K562 (cell line): ENCODE measurements at regions not wholly inside any gene's neighbourhood (a gene's known extent, or its start where the extent isn't known, plus 50 kb on each side); places are given as distances from the start of the nearest gene placed in this dataset.

ENCODE experiments used
- ATAC-seq: fragments of 200-7000 bp; cut with Tn5 transposase; 3 replicates; pipeline ENCODE4 v1.9.1; 2020; ENCODE audit warnings: moderate library complexity
- BruUV-seq: library from RNA; stranded (reverse); fragments of 400-500 nt; replicated peaks from 2 replicates; lab custom pipeline; 2021; lab: Mats Ljungman, UMichigan
- CTCF ChIA-PET: fragments of 300-600 bp; formaldehyde crosslinking; extraction: SDS; loops from one replicate; lab custom pipeline; 2021; ENCODE audit warnings: low intra/inter-chr PET ratio; lab: Yijun Ruan, JAX
- POLR2A ChIA-PET: fragments of 300-600, 350-650 bp; sonication (Branson Sonifier 250); formaldehyde crosslinking; extraction: SDS; loops from one replicate; lab custom pipeline; 2021; ENCODE audit warnings: antibody characterized with exemption, inconsistent platforms; lab: Yijun Ruan, JAX
- DNase-seq, 4 experiments: peaks; one replicate each; pipeline versions ENCODE4 v3.0.0 to v3.0.0-alpha.2; 2011 to 2018; ENCODE audit warnings: low spot score in 3 of 4, mixed read lengths in 3 of 4; ENCODE audit errors: extremely low read depth in 1 of 4
- FAIRE-seq: peaks from 2 replicates; lab custom pipeline; 2011; peaks lifted over from hg19 to GRCh38; lab: Jason Lieb, UNC
- H2AFZ ChIP-seq: 2 replicates; pipeline ENCODE4 v1.6.0; 2011; ENCODE audit warnings: low read depth, low read length, control low read depth, inconsistent platforms
- H3K27ac ChIP-seq: fragments of 200-600 bp; 3 replicates; pipeline ENCODE4 v1.8.0; 2011; ENCODE audit warnings: low read depth, mild to moderate bottlenecking, control low read depth, inconsistent platforms, low read length, moderate library complexity, mixed read lengths; ENCODE audit errors: extremely low read depth
- H3K27me3 ChIP-seq, 2 experiments: fragments of 300-600 bp in 1 of 2; 2 replicates in 1 of 2; 3 replicates in 1 of 2; pipeline versions ENCODE4 v1.6.0 to v1.8.0; 2011; ENCODE audit warnings: inconsistent platforms in 2 of 2, low read length in 2 of 2, mild to moderate bottlenecking in 1 of 2, mixed read lengths in 1 of 2, moderate library complexity in 1 of 2; ENCODE audit not compliant: control insufficient read depth in 2 of 2, insufficient read depth in 2 of 2
- H3K36me3 ChIP-seq: fragments of 300-600 bp; 3 replicates; pipeline ENCODE4 v1.8.0; 2011; ENCODE audit warnings: mild to moderate bottlenecking, low read length, inconsistent platforms; ENCODE audit not compliant: control insufficient read depth, insufficient read depth
- H3K4me1 ChIP-seq, 2 experiments: fragments of 200-600 bp in 1 of 2; replicated peaks in 1 of 2; 2 replicates in 1 of 2; 3 replicates in 1 of 2; pipeline versions ENCODE4 v1.5.1 to v1.8.0; 2011; ENCODE audit warnings: inconsistent platforms in 2 of 2, low read length in 2 of 2, mild to moderate bottlenecking in 1 of 2, mixed read lengths in 1 of 2, moderate library complexity in 1 of 2; ENCODE audit not compliant: control insufficient read depth in 2 of 2, insufficient read depth in 2 of 2
- H3K4me2 ChIP-seq: 2 replicates; pipeline ENCODE4 v1.6.1; 2011; ENCODE audit warnings: low read length, control low read depth, inconsistent platforms, mixed read lengths; ENCODE audit not compliant: insufficient read depth
- H3K4me3 ChIP-seq: fragments of 200-600 bp; sonication (generic), shearing (Covaris generic); 2 replicates; pipeline ENCODE4 v1.5.1; 2016; ENCODE audit warnings: control low read depth, inconsistent platforms
- H3K79me2 ChIP-seq: fragments of 200-600 bp; 3 replicates; pipeline ENCODE4 v1.8.0; 2011; ENCODE audit warnings: low read length, inconsistent platforms; ENCODE audit not compliant: control insufficient read depth, insufficient read depth
- H3K9ac ChIP-seq, 2 experiments: 2 replicates each; pipeline versions ENCODE4 v1.6.0 to v1.6.1; 2011; ENCODE audit warnings: low read depth in 2 of 2, low read length in 2 of 2, control low read depth in 1 of 2, inconsistent platforms in 1 of 2, mild to moderate bottlenecking in 1 of 2, mixed read lengths in 1 of 2; ENCODE audit not compliant: insufficient read depth in 1 of 2
- H3K9me1 ChIP-seq: one replicate; pipeline ENCODE4 v1.6.0; 2011; ENCODE audit warnings: inconsistent platforms, mild to moderate bottlenecking, low read length, moderate library complexity; ENCODE audit not compliant: control insufficient read depth, insufficient read depth
- H3K9me3 ChIP-seq: replicated peaks from 2 replicates; pipeline ENCODE4 v1.5.1; 2011; ENCODE audit warnings: low read depth, low read length, inconsistent platforms; ENCODE audit not compliant: control insufficient read depth, insufficient read depth
- H4K20me1 ChIP-seq: replicated peaks from 2 replicates; pipeline ENCODE4 v1.6.1; 2011; ENCODE audit warnings: low read length, inconsistent platforms, mixed read lengths; ENCODE audit not compliant: control insufficient read depth, insufficient read depth
- AFF1 ChIP-seq, 2 experiments: fragments of 450-650 bp; IDR thresholded peaks; 2 replicates each; pipeline ENCODE4 v1.6.1; 2018; ENCODE audit warnings: mild to moderate bottlenecking in 2 of 2, low read depth in 1 of 2; ENCODE audit not compliant: partially characterized antibody in 2 of 2
- ARNT ChIP-seq, 2 experiments: fragments of 450-650 bp; IDR thresholded peaks; 2 replicates each; pipeline ENCODE4 v1.6.1; 2016; ENCODE audit warnings: mild to moderate bottlenecking in 1 of 2
- CGGBP1 ChIP-seq: fragments of 250-450 bp; sonication (Bioruptor Pico); IDR thresholded peaks from 2 replicates; pipeline ENCODE4 v1.9.0; 2021; ENCODE audit warnings: mild to moderate bottlenecking
- CLOCK ChIP-seq: fragments of 250-450 bp; sonication (Bioruptor Pico); IDR thresholded peaks from 2 replicates; pipeline ENCODE4 v1.4.0; 2020; ENCODE audit warnings: mild to moderate bottlenecking, moderate library complexity, borderline replicate concordance
- NEUROD1 ChIP-seq: fragments of 150-350 bp; IDR thresholded peaks from 2 replicates; pipeline ENCODE4 v1.6.1; 2014; ENCODE audit warnings: borderline replicate concordance, low read length, low read depth; ENCODE audit not compliant: partially characterized antibody
- RNF2 ChIP-seq: sonication (generic); IDR thresholded peaks from 2 replicates; pipeline ENCODE4 v1.6.1; 2016
- ZNF507 ChIP-seq: conservative IDR thresholded peaks from 2 replicates; pipeline ENCODE4 v1.6.1; 2017; ENCODE audit warnings: missing genetic modification characterization, missing compliant biosample characterization
- ZNF583 ChIP-seq: fragments of 250-450 bp; sonication (Bioruptor Pico); IDR thresholded peaks from 2 replicates; pipeline ENCODE4 v1.4.0; 2020
- ZNF778 ChIP-seq: fragments of 450-650 bp; formaldehyde crosslinking; IDR thresholded peaks from 2 replicates; pipeline ENCODE4 v1.4.0; 2020; ENCODE audit warnings: mild to moderate bottlenecking, moderate library complexity
- ZSCAN32 ChIP-seq: fragments of 450-650 bp; formaldehyde crosslinking; IDR thresholded peaks from 2 replicates; pipeline ENCODE4 v1.4.0; 2020; ENCODE audit warnings: mild to moderate bottlenecking, moderate library complexity
- WGBS: fragments of 100-300 bp; shearing (Covaris generic); methylation state at CpG from one replicate; pipeline ENCODE4 v1.1.6; 2016; ENCODE audit warnings: low coverage, mixed read lengths; ENCODE audit not compliant: insufficient coverage; ENCODE audit errors: missing lambda C conversion rate; 5-methylcytosine and 5-hydroxymethylcytosine counted together
- in situ Hi-C: fragments of 300-500 bp; cut with MboI; formaldehyde crosslinking; loops from 4 replicates; pipeline ENCODE4 v1.15.0; 2018; ENCODE audit warnings: inconsistent platforms, mixed read lengths
- intact Hi-C: fragments of 100-400 bp; cut with micrococcal nuclease; formaldehyde crosslinking; loops from 2 replicates; pipeline ENCODE4 v1.14.2; 2022

GRCh38 chr10:131653554-131654470 lies 247.0 kb upstream of the PPP2R2D start:
- ChIA-PET POLR2A (no interaction called here), CTCF (interaction anchor here (0.6 kb wide), 1 partner anchor 204 kb away, joined by 3 read pairs; no protein-coding TSS in a partner anchor)
- 0% methylated on average over 11 of the region's 13 CpGs for WGBS
- no peak for FAIRE-seq
- H3K9me1 ChIP-seq, result no peaks in the 10 kb centered on the region
- peaks cover 0 to 36% of the 10 kb centered on the region in 2 experiments; a peak in 2 of 5 replicates for H3K27me3 ChIP-seq
- no peak overlapping the region for H2AFZ ChIP-seq
- no peaks in the 10 kb centered on the region for H4K20me1 ChIP-seq
- H3K4me3 ChIP-seq, result no peak overlapping the region
- H3K79me2 ChIP-seq, result no peaks in the 10 kb centered on the region
- no peak for TF ChIP-seq AFF1 (IDR thresholded peaks at IDR 0.05; ENCODE audit: low read depth in 1 of 2, partially characterized antibody in 2 of 2)
- no peak for TF ChIP-seq ZSCAN32 (CRISPR knock-in tag)
- TF ChIP-seq CGGBP1 (CRISPR knock-in tag), result no peak
- TF ChIP-seq ZNF583 (CRISPR knock-in tag), result no peak
- no peak for TF ChIP-seq CLOCK (CRISPR knock-in tag)
- TF ChIP-seq ZNF507 (tag), result no peak
- no peak for TF ChIP-seq RNF2
- no peak for TF ChIP-seq NEUROD1
- no peak for TF ChIP-seq ZNF778 (CRISPR knock-in tag)
- no peak for TF ChIP-seq ARNT (IDR thresholded peaks at IDR 0.05)
- H3K4me2 ChIP-seq, result no peak overlapping the region
- BruUV-seq, result no TSS peak
- no peak for ATAC-seq
- H3K9me3 ChIP-seq, result no peaks in the 10 kb centered on the region
- intact Hi-C loops (no loop called here), in situ Hi-C loops (no loop called here)
- H3K9ac ChIP-seq, result no peak overlapping the region
- no peak for DNase-seq
- no peak overlapping the region for H3K27ac ChIP-seq
- H3K4me1 ChIP-seq, result no peaks in the 10 kb centered on the region
- no peaks in the 10 kb centered on the region for H3K36me3 ChIP-seq
